DMS114 treated with DMSO at 0.1 percent for 48 hours (cell line): ENCODE measurements at regions not wholly inside any gene's neighbourhood (a gene's known extent, or its start where the extent isn't known, plus 50 kb on each side); places are given as distances from the start of the nearest gene placed in this dataset.

Experiments used
- DNase-seq: peaks from one replicate; lab custom pipeline; 2025; ENCODE audit not compliant: unreplicated experiment; lab: John Stamatoyannopoulos, UW

- no peak for DNase-seq
These were observed 58.9 kb downstream of the NUDT11 start for GRCh38 chrX:51437521-51437920.

GRCh38 chrX:51435101-51435500 is 61.3 kb downstream of the NUDT11 start:
- DNase-seq: no peak

- no peak for DNase-seq
These were observed 74.3 kb downstream of the NUDT11 start for GRCh38 chrX:51421972-51422597.

DNA sequence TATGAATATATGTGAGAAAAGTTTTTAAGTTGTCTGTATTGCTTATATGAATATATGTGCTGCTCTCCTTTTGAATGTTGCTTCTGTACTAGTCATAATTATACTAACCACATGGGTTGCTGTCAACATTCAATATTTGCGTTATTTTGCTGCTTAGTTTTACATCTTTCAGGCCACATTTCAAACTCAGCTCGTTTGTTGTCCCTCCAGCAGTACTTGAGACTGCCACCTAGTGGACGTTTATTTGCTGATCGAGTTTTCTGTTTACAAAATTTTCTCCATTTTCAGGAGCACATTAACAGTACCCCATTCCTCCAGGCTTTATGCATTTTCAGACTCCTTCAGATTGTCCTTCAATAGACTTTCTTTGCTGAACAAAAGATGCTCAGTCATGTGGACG is 75.8 kb downstream of the NUDT11 start:
- DNase-seq: peak; percentile 44

DNA sequence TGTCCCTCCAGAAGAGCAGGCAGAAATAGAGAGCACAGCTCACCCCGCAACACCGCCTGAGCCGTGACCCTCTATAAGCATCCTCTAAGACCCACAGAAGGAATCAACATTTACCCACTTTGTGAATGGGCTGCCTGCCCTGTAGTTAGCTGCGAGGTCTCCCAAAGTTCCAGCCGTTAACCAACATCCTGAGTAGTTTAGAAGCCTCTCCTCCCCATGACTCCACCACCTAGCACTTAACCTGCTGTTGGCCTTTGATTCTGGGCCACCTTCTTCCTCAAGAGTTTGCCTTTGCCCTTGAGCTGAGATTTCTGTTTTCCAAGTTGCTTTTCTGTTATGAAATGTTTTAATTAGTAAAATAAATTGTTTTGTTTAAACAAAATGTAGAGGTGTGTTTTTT is 75.8 kb downstream of the NUDT10 start:
- DNase-seq: no peak

DNA sequence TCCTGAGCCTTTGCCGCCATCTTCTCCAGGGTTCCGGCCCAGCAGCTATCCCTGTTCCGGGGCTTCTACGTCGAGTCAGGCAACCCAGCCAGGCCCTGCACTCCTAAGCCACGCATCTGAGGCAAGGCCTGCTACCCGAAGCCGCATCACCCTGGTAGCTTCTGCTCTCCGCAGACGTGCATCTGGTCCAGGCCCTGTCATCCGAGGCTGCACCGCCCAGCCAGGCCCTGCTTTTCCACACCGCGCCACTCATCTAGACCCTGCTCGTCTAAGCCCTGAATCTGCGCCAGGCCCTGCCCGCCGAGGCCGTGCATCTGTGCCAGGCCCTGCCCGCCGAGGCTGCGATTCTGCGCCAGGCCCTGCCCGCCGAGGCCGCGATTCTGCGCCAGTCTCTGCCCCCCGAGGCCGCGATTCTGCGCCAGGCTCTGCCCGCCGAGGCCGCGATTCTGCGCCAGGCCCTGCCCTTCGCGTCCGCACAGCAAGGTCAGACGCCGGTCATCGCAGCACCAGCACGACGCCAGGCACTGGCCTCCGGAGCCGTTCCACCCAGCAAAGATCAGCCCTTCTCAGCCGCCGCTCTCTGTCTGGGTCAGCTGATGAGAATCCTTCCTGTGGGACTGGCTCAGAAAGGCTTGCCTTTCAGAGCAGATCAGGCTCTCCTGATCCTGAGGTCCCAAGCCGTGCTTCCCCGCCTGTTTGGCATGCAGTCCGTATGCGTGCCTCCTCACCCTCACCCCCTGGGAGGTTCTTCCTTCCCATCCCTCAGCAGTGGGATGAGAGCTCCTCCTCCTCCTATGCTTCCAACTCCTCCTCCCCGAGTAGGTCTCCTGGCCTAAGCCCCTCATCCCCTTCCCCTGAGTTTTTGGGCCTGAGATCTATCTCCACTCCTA is 75.1 kb downstream of the NUDT10 start:
- no peak for DNase-seq

DNA sequence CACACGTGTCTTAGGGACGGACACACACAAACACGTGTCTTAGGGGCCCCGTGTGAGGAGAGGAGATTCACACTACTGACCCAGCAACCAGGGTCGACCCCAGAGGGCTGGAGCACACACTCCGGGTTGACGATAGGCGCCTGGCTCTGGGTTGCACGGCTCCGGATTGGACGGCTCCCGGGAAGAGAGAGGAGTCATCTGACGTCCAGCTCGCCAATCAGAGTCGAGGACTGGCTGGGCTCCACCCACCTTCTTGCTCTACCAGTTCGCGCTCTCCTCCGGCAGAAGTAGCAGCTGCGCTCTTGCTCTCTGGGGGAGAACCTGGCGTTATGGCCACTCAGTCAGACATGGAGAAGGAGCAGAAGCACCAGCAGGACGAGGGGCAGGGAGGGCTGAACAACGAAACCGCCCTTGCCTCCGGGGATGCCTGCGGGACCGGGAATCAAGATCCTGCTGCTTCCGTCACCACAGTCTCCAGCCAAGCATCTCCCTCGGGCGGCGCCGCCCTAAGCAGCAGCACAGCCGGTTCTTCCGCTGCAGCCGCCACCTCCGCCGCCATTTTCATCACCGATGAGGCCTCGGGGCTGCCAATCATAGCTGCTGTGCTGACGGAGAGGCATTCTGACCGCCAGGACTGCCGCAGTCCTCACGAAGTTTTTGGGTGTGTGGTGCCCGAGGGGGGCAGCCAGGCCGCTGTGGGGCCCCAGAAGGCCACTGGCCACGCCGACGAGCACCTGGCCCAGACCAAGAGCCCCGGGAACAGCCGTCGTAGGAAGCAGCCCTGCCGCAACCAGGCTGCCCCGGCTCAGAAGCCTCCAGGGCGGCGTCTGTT is 74.3 kb downstream of the NUDT10 start:
- no peak for DNase-seq

DNA sequence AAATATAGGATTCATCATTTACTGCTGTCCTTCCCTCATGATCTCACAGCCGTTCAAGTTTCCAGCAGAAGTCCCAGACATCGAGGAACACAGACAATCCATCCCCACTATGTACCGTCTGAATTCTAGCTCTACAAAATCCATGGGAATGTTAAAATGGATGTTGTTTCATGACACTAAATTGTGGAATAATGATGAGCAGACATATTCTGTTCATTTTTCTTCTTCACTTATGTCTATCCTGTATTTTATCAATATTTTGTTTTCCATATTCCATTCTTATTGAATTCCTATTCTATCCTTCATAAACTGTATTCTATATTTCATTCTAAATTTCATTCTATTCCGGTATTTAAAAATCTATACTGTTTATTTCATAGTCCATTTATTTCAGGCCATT is 71.8 kb downstream of the NUDT10 start:
- DNase-seq: no peak

GRCh38 chrX:51395810-51396728 is 63.4 kb downstream of the NUDT10 start:
- DNase-seq: peak; percentile 26

GRCh38 chrX:51395480-51395809 is 62.8 kb downstream of the NUDT10 start:
- DNase-seq: no peak
